ENCODE measurements at regions not wholly inside any gene's neighbourhood (a gene's known extent, or its start where the extent isn't known, plus 50 kb on each side); places are given as distances from the start of the nearest gene placed in this dataset.

DNA sequence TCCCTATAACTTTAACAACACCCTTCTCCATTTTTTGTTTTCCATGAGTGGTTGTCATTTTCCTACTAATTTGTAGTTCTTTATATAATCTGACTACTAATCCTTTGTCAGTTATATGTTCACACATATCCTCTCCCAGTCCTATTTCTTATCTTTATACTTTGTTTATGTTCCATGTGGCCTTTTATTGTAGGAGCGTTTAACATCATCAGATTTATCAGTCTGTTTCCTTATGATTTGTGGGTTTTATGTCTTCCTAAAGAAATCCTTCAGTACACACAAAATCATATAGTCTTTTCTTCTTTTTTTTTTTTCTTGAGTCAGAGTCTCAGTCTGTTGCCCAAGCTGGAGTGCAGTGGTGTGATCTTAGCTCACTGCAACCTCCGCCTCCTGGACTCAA lies 204.9 kb upstream of the SPRY1 start:
- WGBS, 2 experiments = 90 to 100% methylated on average over 1 of the region's 2 CpGs

DNA sequence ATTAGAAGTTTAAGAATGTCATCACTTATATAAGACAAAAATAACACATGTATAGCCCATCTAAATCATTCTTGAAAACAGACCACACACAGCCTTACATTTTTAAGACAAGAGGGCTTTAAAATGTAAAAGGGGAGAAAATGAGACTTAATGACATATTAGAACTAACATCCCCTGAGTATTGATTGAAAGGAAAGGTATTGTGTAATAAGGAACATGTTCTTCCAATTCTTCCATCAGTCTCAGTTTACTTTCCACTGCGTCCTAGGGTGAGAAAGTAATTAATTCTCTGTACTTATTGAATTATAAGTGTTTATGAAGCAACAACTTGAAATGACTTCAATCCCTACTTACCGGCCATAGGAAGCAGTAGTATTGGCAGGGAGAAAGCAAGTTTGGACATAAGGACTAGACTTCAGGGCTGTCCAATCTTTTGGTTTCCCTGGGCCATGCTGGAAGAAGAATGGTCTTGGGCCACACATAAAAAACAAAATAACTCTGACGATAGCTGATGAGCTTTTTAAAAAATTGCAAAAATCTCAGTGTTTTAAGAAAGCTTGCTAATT lies 202.7 kb upstream of the SPRY1 start:
- WGBS, 2 experiments = 91% methylated on average over 2 to 3 of the region's 3 CpGs

More for the DNA sequence above, 204.9 kb upstream of the SPRY1 start:
- H3K27ac ChIP-seq (ENCODE audit: insufficient read depth, low read depth, low read length, poor library complexity, severe bottlenecking) = no peak overlapping the region
- no peak overlapping the region for H3K4me3 ChIP-seq (ENCODE audit: insufficient read depth, low read depth, low read length)
- no peaks in the 10 kb centered on the region for H3K27me3 ChIP-seq (ENCODE audit: control insufficient read depth, insufficient read depth, low read length, poor library complexity, severe bottlenecking)
- H3K36me3 ChIP-seq (ENCODE audit: control insufficient read depth, insufficient read depth, low read length) = no peaks in the 10 kb centered on the region
- H3K4me1 ChIP-seq (ENCODE audit: control insufficient read depth, insufficient read depth, low read length) = no peaks in the 10 kb centered on the region
- H3K9me3 ChIP-seq (ENCODE audit: control insufficient read depth, low read length) = no peaks in the 10 kb centered on the region

DNA sequence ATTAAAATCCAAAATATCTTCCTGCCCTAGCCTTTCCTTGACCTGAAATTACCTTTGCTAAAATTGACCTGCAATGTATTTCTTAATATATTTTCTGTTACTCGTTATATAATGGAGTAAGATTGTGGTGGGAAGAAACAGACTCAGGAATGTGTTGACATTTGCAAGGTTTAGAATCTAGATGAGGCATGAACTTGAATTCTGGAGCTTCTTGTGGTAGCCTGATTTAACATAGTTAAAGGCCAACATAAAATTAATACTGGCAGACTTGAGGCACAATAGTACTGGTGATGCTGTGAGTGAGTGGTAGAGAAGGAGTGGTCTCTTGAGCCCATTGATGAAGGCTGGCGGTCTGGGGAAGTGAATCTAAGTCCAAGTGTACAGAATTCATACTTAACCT lies 197.9 kb upstream of the SPRY1 start:
- Histone ChIP-seq H3K27ac (ENCODE audit: insufficient read depth, low read depth, low read length, poor library complexity, severe bottlenecking) (no peak overlapping the region), H3K9me3 (ENCODE audit: control insufficient read depth, low read length) (no peaks in the 10 kb centered on the region), H3K36me3 (ENCODE audit: control insufficient read depth, insufficient read depth, low read length) (no peaks in the 10 kb centered on the region), H3K4me1 (ENCODE audit: control insufficient read depth, insufficient read depth, low read length) (no peaks in the 10 kb centered on the region), H3K27me3 (ENCODE audit: control insufficient read depth, insufficient read depth, low read length, poor library complexity, severe bottlenecking) (no peaks in the 10 kb centered on the region), H3K4me3 (ENCODE audit: insufficient read depth, low read depth, low read length) (no peak overlapping the region)
- WGBS, 2 experiments = 89 to 100% methylated on average over 2 of the region's 2 CpGs

More for the DNA sequence above, 202.7 kb upstream of the SPRY1 start:
- Histone ChIP-seq H3K9me3 (ENCODE audit: control insufficient read depth, low read length) (no peaks in the 10 kb centered on the region), H3K36me3 (ENCODE audit: control insufficient read depth, insufficient read depth, low read length) (no peaks in the 10 kb centered on the region), H3K27ac (ENCODE audit: insufficient read depth, low read depth, low read length, poor library complexity, severe bottlenecking) (no peak overlapping the region), H3K4me1 (ENCODE audit: control insufficient read depth, insufficient read depth, low read length) (no peaks in the 10 kb centered on the region), H3K27me3 (ENCODE audit: control insufficient read depth, insufficient read depth, low read length, poor library complexity, severe bottlenecking) (no peaks in the 10 kb centered on the region), H3K4me3 (ENCODE audit: insufficient read depth, low read depth, low read length) (no peak overlapping the region)

GRCh38 chr4:123200051-123200940 lies 196.3 kb upstream of the SPRY1 start:
- Histone ChIP-seq H3K27ac (ENCODE audit: insufficient read depth, low read depth, low read length, poor library complexity, severe bottlenecking) (no peak overlapping the region), H3K4me3 (ENCODE audit: insufficient read depth, low read depth, low read length) (no peak overlapping the region), H3K4me1 (ENCODE audit: control insufficient read depth, insufficient read depth, low read length) (no peaks in the 10 kb centered on the region), H3K27me3 (ENCODE audit: control insufficient read depth, insufficient read depth, low read length, poor library complexity, severe bottlenecking) (no peaks in the 10 kb centered on the region), H3K9me3 (ENCODE audit: control insufficient read depth, low read length) (no peaks in the 10 kb centered on the region), H3K36me3 (ENCODE audit: control insufficient read depth, insufficient read depth, low read length) (no peaks in the 10 kb centered on the region)
- WGBS, 2 experiments = 95 to 98% methylated on average over 5 to 7 of the region's 7 CpGs

DNA sequence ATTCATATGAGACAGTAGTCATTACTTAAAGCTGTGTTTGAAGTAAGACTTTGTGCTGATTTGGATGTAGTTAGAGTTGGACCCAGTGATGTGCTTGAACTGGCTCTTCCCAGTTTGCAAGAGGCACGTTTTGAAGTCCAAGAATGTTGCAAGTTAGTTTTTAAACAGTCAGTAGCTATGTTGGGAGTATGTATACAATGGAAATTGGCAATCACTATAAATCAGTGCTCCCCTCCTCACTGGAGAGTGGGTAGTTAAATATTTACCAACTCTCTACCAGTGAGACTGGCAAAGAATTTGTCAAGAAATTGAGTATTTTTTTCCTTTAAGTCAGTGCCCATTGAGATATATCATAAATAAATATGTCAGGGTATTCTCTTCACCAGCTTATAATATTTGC lies 191.9 kb upstream of the SPRY1 start:
- H3K36me3 ChIP-seq (ENCODE audit: control insufficient read depth, insufficient read depth, low read length) = no peaks in the 10 kb centered on the region
- WGBS, 2 experiments = 38 to 54% methylated on average over 1 of the region's 1 CpG
- H3K4me1 ChIP-seq (ENCODE audit: control insufficient read depth, insufficient read depth, low read length) = no peaks in the 10 kb centered on the region
- H3K27ac ChIP-seq (ENCODE audit: insufficient read depth, low read depth, low read length, poor library complexity, severe bottlenecking) = no peak overlapping the region
- H3K4me3 ChIP-seq (ENCODE audit: insufficient read depth, low read depth, low read length) = no peak overlapping the region
- no peaks in the 10 kb centered on the region for H3K9me3 ChIP-seq (ENCODE audit: control insufficient read depth, low read length)
- H3K27me3 ChIP-seq (ENCODE audit: control insufficient read depth, insufficient read depth, low read length, poor library complexity, severe bottlenecking) = no peaks in the 10 kb centered on the region

DNA sequence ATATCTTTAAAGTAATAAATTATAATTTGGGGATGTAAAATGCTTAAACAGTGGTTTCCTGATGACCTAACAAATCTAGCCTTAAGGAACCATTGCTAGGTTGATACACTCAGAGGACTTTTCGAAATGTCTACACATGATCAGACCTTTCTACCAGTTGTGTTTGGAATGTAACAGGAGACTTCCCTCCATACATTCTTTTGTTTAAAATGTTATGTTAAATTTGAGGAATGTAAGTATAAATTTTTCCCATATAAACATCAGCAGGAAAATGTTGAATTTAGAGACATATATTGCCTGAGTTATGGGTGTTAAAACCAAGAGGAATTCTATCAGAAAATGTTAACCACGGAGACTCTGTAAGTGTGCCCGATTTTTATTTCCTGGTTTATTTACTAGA lies 190.6 kb upstream of the SPRY1 start:
- Histone ChIP-seq H3K27ac (ENCODE audit: insufficient read depth, low read depth, low read length, poor library complexity, severe bottlenecking) (no peak overlapping the region), H3K36me3 (ENCODE audit: control insufficient read depth, insufficient read depth, low read length) (no peaks in the 10 kb centered on the region), H3K4me3 (ENCODE audit: insufficient read depth, low read depth, low read length) (no peak overlapping the region), H3K9me3 (ENCODE audit: control insufficient read depth, low read length) (no peaks in the 10 kb centered on the region), H3K4me1 (ENCODE audit: control insufficient read depth, insufficient read depth, low read length) (no peaks in the 10 kb centered on the region), H3K27me3 (ENCODE audit: control insufficient read depth, insufficient read depth, low read length, poor library complexity, severe bottlenecking) (no peaks in the 10 kb centered on the region)
- WGBS, 2 experiments = 95 to 97% methylated on average over 3 of the region's 3 CpGs

GRCh38 chr4:123209436-123209835 lies 187.2 kb upstream of the SPRY1 start:
- 94 to 97% methylated on average over 4 of the region's 4 CpGs for WGBS, 2 experiments
- H3K36me3 ChIP-seq (ENCODE audit: control insufficient read depth, insufficient read depth, low read length) = no peaks in the 10 kb centered on the region
- no peaks in the 10 kb centered on the region for H3K27me3 ChIP-seq (ENCODE audit: control insufficient read depth, insufficient read depth, low read length, poor library complexity, severe bottlenecking)

DNA sequence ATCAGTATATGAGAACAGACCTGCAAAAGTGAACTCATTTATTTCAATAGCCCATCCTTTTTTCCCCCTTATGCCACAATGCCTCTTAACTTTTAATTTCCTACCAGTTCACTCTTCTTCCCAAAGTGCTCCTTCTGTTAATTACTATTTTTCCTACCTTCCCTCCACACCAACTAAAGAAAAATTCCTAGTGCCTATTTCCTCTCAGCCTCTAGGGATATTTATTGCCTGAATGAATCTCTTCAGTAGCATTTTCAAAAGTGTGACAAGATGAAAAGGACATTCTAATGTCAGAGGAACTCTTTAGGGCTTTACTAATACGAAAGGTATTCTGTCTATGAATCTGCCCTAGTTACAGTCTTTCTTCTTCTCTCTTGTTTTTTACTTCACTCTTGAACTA lies 181.1 kb upstream of the SPRY1 start:
- Histone ChIP-seq H3K27ac (ENCODE audit: insufficient read depth, low read depth, low read length, poor library complexity, severe bottlenecking) (no peak overlapping the region), H3K4me3 (ENCODE audit: insufficient read depth, low read depth, low read length) (no peak overlapping the region), H3K36me3 (ENCODE audit: control insufficient read depth, insufficient read depth, low read length) (no peaks in the 10 kb centered on the region), H3K9me3 (ENCODE audit: control insufficient read depth, low read length) (no peaks in the 10 kb centered on the region), H3K4me1 (ENCODE audit: control insufficient read depth, insufficient read depth, low read length) (no peaks in the 10 kb centered on the region), H3K27me3 (ENCODE audit: control insufficient read depth, insufficient read depth, low read length, poor library complexity, severe bottlenecking) (no peaks in the 10 kb centered on the region)
- 94 to 100% methylated on average over 1 of the region's 1 CpG for WGBS, 2 experiments

More at GRCh38 chr4:123209436-123209835, 187.2 kb upstream of the SPRY1 start:
- Histone ChIP-seq H3K4me3 (ENCODE audit: insufficient read depth, low read depth, low read length) (no peak overlapping the region), H3K27ac (ENCODE audit: insufficient read depth, low read depth, low read length, poor library complexity, severe bottlenecking) (no peak overlapping the region), H3K4me1 (ENCODE audit: control insufficient read depth, insufficient read depth, low read length) (no peaks in the 10 kb centered on the region), H3K9me3 (ENCODE audit: control insufficient read depth, low read length) (no peaks in the 10 kb centered on the region)

GRCh38 chr4:123216543-123216942 lies 180.1 kb upstream of the SPRY1 start:
- no peaks in the 10 kb centered on the region for H3K9me3 ChIP-seq (ENCODE audit: control insufficient read depth, low read length)
- H3K36me3 ChIP-seq (ENCODE audit: control insufficient read depth, insufficient read depth, low read length) = no peaks in the 10 kb centered on the region
- no peak overlapping the region for H3K4me3 ChIP-seq (ENCODE audit: insufficient read depth, low read depth, low read length)
- no peak overlapping the region for H3K27ac ChIP-seq (ENCODE audit: insufficient read depth, low read depth, low read length, poor library complexity, severe bottlenecking)
- no peaks in the 10 kb centered on the region for H3K4me1 ChIP-seq (ENCODE audit: control insufficient read depth, insufficient read depth, low read length)
- 89 to 94% methylated on average over 1 of the region's 1 CpG for WGBS, 2 experiments
- no peaks in the 10 kb centered on the region for H3K27me3 ChIP-seq (ENCODE audit: control insufficient read depth, insufficient read depth, low read length, poor library complexity, severe bottlenecking)

- Histone ChIP-seq H3K9me3 (ENCODE audit: control insufficient read depth, low read length) (no peaks in the 10 kb centered on the region), H3K36me3 (ENCODE audit: control insufficient read depth, insufficient read depth, low read length) (no peaks in the 10 kb centered on the region), H3K4me1 (ENCODE audit: control insufficient read depth, insufficient read depth, low read length) (no peaks in the 10 kb centered on the region), H3K27ac (ENCODE audit: insufficient read depth, low read depth, low read length, poor library complexity, severe bottlenecking) (no peak overlapping the region), H3K27me3 (ENCODE audit: control insufficient read depth, insufficient read depth, low read length, poor library complexity, severe bottlenecking) (no peaks in the 10 kb centered on the region), H3K4me3 (ENCODE audit: insufficient read depth, low read depth, low read length) (no peak overlapping the region)
Measured at GRCh38 chr4:123216946-123217345, 179.6 kb upstream of the SPRY1 start.

All from ectodermal cell (in vitro differentiated cells).